Upper lobe of left lung (tissue), 4 donors: ENCODE measurements at regions not wholly inside any gene's neighbourhood (a gene's known extent, or its start where the extent isn't known, plus 50 kb on each side); places are given as distances from the start of the nearest gene placed in this dataset.

Experiments used
- CTCF ChIP-seq, 6 experiments: fragments of 450-650 bp in 4 of 6; fragments of 200-600 bp in 2 of 6; sonication (generic) in 2 of 6; IDR thresholded peaks; one replicate each; pipeline ENCODE4 v1.5.1; 2016 to 2019; ENCODE audit warnings: antibody characterized with exemption in 6 of 6
- EP300 ChIP-seq, 4 donors: sonication (generic); formaldehyde crosslinking; IDR thresholded peaks; one replicate each; pipeline ENCODE4 v1.5.1; 2017; ENCODE audit warnings: antibody characterized with exemption in 4 of 4, control low read depth in 2 of 4
- POLR2AphosphoS5 ChIP-seq, 2 donors: sonication (generic); formaldehyde crosslinking; IDR thresholded peaks; one replicate each; pipeline ENCODE4 v1.5.1; 2017; ENCODE audit warnings: antibody characterized with exemption in 2 of 2

GRCh38 chr13:77425705-77426104 is 98.8 kb upstream of the MYCBP2 start:
- no peak for TF ChIP-seq CTCF (IDR thresholded peaks at IDR 0.05)
- TF ChIP-seq POLR2AphosphoS5 (IDR thresholded peaks at IDR 0.05), result no peak
- TF ChIP-seq EP300 (IDR thresholded peaks at IDR 0.05), result no peak
